IPS DF 4.7 (cell line): ENCODE measurements at regions not wholly inside any gene's neighbourhood (a gene's known extent, or its start where the extent isn't known, plus 50 kb on each side); places are given as distances from the start of the nearest gene placed in this dataset.
A peak's percentile ranks its signal among the peaks of the same experiment; 100 is the strongest.

Source experiments
- DNase-seq: peaks from one replicate; pipeline ENCODE4 v3.0.0-alpha.2; 2013; ENCODE audit warnings: low spot score; ENCODE audit errors: extremely low read depth

DNA sequence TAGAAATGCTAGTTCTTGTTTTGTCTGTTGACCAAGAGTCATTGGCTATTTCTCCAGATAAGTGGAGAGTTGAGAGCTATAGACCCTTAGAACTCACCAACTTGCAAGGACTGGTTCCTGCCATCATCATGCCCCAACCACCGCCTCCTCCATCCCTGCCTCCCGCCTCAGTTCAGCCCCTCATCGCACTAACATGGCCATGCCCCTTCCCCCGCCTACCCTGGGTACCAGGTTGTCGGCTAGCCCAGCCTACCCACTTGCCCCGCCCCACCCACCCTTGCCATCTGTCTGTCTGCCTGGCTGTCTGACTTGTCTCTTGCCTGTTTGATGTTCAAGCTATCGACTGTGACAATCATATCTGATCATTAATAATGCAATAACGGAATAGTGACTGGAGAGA lies 154.1 kb downstream of the TRIM29 start:
- DNase-seq: no peak

DNA sequence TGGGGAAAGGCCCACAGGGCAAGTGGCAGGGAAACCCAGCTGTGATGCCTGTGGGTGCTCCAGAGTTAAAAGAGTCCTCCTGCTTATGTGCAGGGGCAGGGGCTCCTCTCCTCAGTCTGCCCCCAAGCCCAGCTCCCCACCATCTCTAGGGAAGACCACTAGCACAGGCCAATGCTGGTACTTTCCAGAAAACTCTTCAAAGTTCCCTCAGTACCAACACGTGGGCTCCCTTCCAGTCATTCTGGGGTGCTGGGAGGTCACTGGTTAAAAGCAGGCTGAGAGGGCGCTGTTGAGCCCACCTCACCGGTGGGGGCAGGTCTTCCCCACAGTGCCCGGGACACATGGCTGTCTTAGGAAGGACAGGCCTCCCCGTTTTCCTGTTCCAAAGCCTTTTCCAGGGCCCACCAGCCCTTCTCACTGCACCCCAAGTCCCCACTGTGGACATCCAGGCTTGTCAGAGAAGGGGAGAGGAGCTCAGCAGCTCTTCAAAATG lies 154.6 kb downstream of the TRIM29 start:
- no peak for DNase-seq

DNA sequence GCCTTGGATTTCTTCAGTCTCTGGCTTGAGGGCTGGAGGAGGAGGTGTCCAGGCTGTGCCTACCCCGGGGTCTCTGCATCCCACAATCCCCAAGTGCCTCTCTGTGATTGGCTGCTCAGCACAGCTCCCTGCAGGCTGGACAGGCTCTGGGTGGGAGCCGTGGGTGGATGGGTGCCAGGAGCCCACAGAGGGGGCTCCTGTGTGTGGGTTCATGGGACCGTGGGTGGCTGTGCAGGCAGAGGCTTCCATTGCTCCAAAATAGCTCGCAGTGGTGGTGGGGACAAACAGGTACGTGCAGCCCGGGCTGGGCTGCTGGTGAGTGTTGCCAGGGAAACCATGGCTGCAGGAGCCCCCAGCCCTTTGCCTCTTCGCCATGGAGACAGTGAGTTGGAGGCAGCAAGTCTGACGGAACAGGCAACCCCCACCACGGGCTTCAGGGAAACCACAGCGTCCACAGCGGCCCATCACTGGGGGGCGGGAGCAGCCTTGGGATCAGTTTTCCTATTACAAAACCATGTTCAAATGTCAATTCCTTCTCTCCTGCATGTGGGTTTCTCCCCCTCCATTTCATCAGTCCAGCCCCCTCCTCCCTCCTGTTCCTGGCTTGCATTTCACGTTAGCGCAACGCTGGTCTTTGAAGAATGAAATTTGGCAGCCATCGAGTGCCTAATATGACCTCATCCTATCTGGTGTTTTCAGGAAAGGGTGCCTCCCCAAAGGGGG lies 155.2 kb downstream of the TRIM29 start:
- no peak for DNase-seq

DNA sequence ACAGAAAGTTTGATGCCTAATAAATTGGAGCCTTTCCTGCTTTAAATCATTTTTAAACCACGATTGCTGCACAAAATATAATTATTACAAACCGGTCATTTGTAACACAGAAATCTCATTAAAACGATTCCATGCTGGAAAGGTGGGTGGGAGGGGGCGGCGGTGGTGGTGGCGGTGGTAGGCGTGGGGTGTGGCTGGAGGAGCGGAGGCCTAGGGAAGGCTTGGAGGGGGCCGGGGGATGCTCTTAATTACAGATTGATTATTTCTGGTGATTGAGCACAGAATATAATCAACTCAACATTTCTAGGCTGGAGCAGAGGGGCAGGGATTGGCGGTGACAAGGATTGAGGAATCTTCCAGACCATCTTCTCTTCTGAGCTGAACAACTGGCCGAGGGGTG lies 157.5 kb downstream of the TRIM29 start:
- DNase-seq: no peak

- DNase-seq: no peak
Observed at GRCh38 chr11:119979701-119980100, 158.2 kb downstream of the TRIM29 start.

DNA sequence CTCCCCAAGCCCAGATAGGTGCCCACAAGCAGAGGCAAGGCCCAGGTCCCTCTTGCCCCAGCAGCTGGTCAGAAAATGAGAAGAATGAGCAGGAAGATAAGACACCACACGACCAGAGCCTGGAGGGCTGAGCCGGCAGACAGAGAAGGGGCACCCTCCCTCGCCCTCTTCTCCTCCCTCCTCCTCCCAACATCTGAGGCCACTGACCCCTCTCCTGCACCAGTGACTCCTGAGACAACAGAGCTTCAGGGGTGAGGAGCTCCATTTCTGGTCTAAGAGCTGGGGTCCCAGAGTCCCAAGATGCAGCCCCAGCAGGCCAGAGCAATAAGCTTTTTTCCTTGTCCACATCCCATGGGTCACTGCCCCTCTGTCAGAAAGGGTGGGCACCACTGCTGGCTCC lies 159.2 kb downstream of the TRIM29 start:
- DNase-seq: no peak

DNA sequence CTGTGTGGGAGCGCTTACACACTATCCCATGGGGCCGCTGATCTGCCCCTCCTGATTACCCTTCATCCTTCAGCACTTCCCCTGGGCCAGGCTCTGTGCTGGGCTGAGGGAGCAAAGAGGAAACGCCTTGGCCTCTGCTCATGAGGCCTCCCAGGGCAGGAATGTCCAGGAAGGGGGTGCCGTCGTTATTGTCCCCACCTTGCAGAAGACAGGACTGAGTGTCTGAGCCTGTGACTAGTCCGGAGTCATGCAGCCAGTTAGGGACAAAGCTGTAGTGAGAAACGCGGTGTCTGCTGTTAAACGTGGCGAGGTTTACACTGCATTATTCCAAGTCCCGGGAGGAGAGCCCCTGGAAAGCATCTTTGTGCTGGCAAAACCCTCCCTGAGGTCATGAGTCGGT lies 160.0 kb downstream of the TRIM29 start:
- DNase-seq: no peak

DNA sequence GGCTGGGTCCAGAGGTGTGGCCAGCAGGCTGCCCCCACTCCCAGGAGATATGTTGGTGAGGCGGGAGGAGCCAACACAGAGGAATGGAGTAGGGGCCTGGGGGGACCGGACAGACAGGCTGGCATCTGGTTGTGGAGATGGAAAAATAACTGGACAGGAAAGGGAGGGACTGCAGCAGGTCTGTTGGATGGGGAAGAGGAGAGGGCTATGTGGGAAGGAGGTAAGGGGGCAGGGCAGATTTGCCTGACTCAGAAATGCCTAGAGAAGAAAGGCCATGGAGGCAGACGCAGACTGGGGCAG lies 160.4 kb downstream of the TRIM29 start:
- DNase-seq: no peak

DNA sequence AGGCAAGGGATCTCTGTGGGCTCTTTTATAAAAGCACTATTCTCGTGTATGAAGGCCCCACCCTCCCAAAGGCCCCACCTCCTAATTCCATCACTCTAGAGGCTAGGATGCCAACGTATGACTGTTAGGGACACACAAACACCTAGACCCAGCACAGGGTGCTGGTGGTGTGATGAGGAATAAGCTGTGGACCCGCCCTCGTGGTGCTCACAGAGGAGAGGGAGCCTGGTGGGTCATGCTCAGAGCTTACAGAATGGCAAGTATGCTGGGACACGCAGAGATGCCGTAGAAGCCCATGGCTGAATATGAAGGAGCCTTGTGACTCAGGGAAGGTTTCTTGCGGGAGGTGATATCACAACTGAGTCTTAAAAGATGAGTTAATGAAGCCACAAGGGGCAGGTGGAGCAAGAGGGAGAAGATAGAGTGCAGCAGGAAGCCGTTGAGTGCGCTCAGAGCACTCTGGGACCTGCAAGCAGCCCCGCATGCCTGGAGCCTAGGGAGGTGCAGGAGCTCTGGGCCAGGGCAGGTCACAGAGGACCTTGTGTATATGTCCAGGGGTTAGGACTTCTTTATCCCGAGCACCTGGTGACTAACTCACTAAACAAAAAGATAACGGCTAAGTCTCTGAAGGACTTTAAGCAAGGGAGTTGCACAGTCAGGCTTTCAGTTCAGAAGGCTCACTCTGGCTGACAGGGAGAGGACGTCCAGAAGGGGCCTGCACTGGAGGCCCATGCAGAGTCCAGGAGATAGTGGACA lies 160.9 kb downstream of the TRIM29 start:
- no peak for DNase-seq

DNA sequence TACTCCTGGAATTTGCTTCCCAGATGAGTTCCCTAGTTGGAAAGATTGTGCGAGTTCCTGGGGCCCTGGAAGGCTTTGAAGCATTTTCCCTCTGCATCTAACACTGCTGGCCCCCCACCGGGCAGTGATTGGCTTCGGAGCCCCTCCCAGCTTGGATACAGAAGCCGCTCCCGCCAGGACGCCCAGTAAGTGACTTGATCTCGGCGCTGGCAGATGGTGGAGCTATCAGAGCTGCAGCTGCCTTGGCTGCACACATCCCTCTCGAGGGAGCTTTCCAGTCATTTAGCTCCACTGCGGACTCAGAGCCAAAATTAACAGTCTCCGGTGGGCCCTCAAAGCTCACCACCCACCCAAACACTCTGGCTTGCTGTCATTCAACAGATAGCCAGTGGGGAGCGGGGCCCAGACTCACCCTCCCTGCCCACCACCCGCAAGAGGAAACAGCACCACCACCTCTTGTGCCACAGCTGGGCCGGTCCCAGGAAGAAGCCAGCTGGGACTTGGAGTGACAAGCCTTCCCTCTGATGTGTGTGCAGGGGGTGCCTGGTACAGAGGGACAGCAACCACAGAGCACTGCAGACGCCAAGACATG lies 162.3 kb downstream of the TRIM29 start:
- DNase-seq: no peak

- DNase-seq: no peak
Observed at GRCh38 chr11:119974467-119974866, 163.4 kb downstream of the TRIM29 start.

- DNase-seq: no peak
Observed at GRCh38 chr11:119974051-119974450, 163.9 kb downstream of the TRIM29 start.

DNA sequence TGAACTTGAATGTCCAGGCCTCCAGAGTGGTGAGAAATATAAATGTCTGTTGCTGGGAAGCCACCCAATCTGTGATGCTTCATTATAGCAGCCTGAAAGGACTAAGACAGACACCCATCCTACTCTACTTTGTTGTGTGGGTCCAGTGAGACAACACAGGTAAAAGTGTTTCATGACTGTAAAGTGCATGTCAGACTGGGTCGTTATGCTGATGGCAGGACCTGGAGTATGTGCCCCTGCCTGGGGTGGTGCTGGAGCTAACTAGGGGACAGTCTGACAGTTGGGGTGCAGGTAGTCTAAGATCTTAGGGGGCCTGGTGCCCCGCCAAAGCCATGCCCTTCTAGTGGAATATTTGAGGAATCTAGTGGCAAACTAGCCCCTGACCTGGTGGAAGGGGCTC lies 165.6 kb downstream of the TRIM29 start:
- DNase-seq: no peak

- DNase-seq: no peak
Observed at GRCh38 chr11:119970555-119971304, 167.2 kb downstream of the TRIM29 start.

- DNase-seq: peak; percentile 58
Observed at GRCh38 chr11:119964136-119965025, 173.5 kb downstream of the TRIM29 start.

DNA sequence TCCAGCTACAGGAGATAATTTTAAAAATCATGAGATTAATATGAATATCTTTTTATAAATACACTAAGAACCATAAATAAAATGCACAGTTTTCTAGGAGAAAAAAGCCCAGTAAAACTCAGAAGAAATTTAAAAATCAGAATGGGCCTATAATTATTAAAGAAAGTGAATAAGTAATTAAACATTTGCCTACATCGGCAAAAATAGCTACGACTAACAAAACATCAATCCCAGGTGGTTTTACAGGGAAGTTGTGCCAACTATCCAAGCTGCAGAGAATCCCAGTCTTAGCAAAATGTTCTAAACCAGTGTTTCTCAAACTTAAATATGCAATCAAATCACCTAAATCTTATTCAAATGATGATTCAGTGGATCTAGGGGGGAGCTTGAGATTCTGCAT lies 180.0 kb downstream of the TRIM29 start:
- no peak for DNase-seq

GRCh38 chr11:119952441-119952840 lies 185.5 kb downstream of the TRIM29 start:
- DNase-seq: no peak

GRCh38 chr11:119943298-119943655 lies 194.6 kb downstream of the TRIM29 start:
- no peak for DNase-seq

DNA sequence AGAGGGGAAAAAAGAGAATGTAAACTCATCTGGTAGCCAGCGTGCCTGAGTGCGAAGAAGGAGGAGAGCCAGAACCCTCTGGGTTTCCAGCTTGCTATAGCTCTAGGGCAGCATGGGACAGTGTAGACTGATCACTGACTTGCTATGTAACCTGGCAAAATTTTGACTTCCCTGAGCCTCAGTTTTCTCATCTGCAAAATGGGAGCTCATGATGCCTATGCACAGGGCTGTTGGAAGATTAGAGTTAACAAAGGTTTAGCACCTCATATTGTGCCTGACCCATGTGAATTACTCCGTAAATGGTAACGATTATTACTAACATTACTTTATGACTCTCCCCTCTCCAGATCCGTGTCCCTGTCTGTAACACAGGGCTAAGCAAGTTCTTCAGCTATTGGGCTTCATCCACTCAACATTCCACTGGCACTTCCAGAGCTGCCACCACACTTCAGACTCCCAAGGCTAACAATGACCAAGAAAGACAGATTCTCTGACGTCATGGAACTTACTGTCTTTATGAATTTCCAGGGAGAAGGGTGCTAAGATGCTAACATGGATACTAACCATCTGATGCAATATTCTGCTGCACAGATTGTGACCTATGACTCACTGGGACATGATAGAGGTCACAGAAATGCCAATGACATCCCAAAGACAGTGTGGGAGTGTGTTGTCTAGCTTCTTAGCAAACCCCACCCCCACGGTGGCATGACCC lies 195.2 kb downstream of the TRIM29 start:
- no peak for DNase-seq

DNA sequence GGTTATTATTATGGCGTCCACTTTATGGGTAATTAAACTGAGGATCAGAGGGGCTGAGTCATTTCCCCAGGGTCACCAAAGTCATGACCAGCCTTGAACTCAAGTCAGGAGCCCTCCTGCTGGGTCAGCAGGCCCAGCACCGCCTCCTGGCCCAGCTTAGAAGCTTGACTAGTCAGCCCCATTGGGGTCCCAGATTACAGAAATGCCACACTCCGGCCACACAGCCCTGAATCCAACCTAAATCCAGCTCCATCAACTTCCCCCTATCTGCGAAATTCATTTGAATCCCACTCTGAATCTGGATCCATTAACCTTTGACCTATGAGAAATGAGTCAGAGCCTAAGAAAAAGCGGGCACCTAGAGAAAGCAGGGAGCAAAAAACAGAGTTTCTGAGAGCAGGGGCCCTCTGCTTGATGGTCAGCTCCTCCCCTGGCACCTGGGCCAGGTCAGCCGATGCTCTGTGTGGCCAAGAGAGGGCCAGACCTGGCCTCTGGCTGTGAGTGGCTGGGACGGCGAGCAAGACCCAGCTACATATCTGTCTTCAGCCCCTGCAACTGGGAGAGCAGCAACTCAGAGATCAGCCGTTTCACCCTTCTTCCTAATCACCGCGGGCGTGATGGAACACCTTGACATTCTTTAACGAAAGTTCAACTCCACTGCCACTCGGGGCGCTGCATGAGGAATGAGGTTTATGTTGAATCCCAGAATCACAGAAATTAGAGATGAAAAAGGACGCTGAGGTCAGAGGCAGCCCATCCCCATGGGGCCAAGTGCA lies 196.1 kb downstream of the TRIM29 start:
- no peak for DNase-seq
